Esophagus squamous epithelium (tissue), 5 donors: ENCODE measurements at regions not wholly inside any gene's neighbourhood (a gene's known extent, or its start where the extent isn't known, plus 50 kb on each side); places are given as distances from the start of the nearest gene placed in this dataset.

Experiments used
- DNase-seq: peaks from one replicate; lab custom pipeline; 2025; lab: John Stamatoyannopoulos, UW
- H3K27ac ChIP-seq, 4 donors: fragments of 200-600 bp; sonication (generic); one replicate each; pipeline ENCODE4 v1.5.1; 2016 to 2019; ENCODE audit warnings: mild to moderate bottlenecking in 1 of 4
- H3K27me3 ChIP-seq, 4 donors: fragments of 200-600 bp; sonication (generic); 1 replicate in 3 of 4; 2 replicates in 1 of 4; pipeline versions ENCODE4 v1.5.1 to v1.6.0; 2017 to 2021; ENCODE audit warnings: antibody characterized with exemption in 1 of 4
- H3K36me3 ChIP-seq, 3 donors: fragments of 200-600 bp; sonication (generic); one replicate each; pipeline ENCODE4 v1.5.1; 2016 to 2019
- H3K4me1 ChIP-seq, 3 donors: fragments of 200-600 bp; sonication (generic); one replicate each; pipeline ENCODE4 v1.5.1; 2017 to 2019
- H3K4me3 ChIP-seq, 4 donors: fragments of 200-600 bp; sonication (generic); 1 replicate in 3 of 4; 2 replicates in 1 of 4; pipeline ENCODE4 v1.5.1; 2016 to 2019; ENCODE audit warnings: mild to moderate bottlenecking in 2 of 4, moderate library complexity in 1 of 4
- H3K9me3 ChIP-seq, 3 donors: fragments of 200-600 bp; sonication (generic); one replicate each; pipeline ENCODE4 v1.5.1; 2016 to 2019
- POLR2A ChIP-seq, 4 donors: fragments of 450-650 bp; IDR thresholded peaks; one replicate each; pipeline ENCODE4 v1.6.1; 2017; ENCODE audit warnings: antibody characterized with exemption in 4 of 4, mild to moderate bottlenecking in 4 of 4, moderate library complexity in 3 of 4
- WGBS, 2 donors: methylation state at CpG; one replicate each; pipeline ENCODE4 v1.1.5; 2018; 5-methylcytosine and 5-hydroxymethylcytosine counted together
- intact Hi-C: fragments of 100-400 bp; cut with DNase I; formaldehyde crosslinking; loops from one replicate; pipeline ENCODE4 v1.15.0; 2022
- TF ChIP-seq, protein P1 (sequence below), 6 experiments: fragments of 450-650 bp in 4 of 6; fragments of 200-600 bp in 2 of 6; sonication (generic) in 2 of 6; IDR thresholded peaks; one replicate each; pipeline ENCODE4 v1.5.1; 2016 to 2019; ENCODE audit warnings: antibody characterized with exemption in 6 of 6, mild to moderate bottlenecking in 4 of 6, moderate library complexity in 4 of 6
- donor health status: DM: yes; HTN: yes; CAD: no.

DNA sequence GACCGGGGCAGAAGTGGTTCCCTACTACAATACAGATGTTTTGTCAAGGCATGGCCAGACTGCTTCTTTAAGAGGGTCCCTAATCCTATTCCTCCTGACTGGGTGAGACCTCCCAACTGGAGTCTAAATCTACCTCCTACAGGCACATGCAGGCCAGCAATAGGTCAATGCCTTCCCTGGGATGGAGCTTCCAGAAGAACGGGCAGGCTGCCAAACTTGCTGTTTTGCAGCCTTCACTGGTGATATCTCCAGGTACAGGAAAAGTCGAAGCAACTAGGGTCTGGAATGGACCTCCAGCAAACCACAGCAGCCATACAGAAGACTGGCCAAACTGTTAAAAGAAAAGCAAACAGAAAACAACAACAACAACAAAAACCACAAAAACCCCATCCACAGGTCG is 678.4 kb upstream of the DIAPH2 start:
- no peaks in the 10 kb centered on the region for H3K9me3 ChIP-seq
- H3K27me3 ChIP-seq, result no peaks in the 10 kb centered on the region
- no peak overlapping the region for H3K27ac ChIP-seq
- TF ChIP-seq, protein P1, sequence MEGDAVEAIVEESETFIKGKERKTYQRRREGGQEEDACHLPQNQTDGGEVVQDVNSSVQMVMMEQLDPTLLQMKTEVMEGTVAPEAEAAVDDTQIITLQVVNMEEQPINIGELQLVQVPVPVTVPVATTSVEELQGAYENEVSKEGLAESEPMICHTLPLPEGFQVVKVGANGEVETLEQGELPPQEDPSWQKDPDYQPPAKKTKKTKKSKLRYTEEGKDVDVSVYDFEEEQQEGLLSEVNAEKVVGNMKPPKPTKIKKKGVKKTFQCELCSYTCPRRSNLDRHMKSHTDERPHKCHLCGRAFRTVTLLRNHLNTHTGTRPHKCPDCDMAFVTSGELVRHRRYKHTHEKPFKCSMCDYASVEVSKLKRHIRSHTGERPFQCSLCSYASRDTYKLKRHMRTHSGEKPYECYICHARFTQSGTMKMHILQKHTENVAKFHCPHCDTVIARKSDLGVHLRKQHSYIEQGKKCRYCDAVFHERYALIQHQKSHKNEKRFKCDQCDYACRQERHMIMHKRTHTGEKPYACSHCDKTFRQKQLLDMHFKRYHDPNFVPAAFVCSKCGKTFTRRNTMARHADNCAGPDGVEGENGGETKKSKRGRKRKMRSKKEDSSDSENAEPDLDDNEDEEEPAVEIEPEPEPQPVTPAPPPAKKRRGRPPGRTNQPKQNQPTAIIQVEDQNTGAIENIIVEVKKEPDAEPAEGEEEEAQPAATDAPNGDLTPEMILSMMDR (IDR thresholded peaks at IDR 0.05), result no peak
- no peak for TF ChIP-seq POLR2A (IDR thresholded peaks at IDR 0.05)
- WGBS, 2 donors, result 67 to 70% methylated on average over 3 of the region's 4 CpGs
- intact Hi-C loops, result no loop called here
- no peaks in the 10 kb centered on the region for H3K4me1 ChIP-seq
- no peak for DNase-seq
- H3K36me3 ChIP-seq, result no peaks in the 10 kb centered on the region
- H3K4me3 ChIP-seq, result no peak overlapping the region

DNA sequence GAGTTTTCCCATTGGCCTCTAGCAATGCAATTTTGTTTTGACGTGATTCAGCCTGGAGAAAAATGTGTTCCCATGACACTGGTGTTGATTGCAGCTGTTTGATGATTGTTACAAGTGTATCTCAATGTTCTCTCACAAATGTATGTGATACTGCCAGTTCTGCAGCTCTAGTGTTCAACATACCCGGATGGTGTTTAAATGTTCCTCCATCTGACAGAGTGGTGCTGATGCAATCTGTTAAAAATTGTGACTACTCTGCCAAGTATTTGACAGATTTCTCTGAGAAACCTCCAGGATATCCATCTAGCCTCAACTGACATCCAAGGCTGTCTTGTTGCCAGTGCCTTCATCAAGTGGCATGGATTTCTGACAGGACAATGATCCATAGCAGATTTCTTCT is 657.2 kb upstream of the DIAPH2 start:
- 19 to 41% methylated on average over 2 of the region's 2 CpGs for WGBS, 2 donors
- H3K4me3 ChIP-seq, result no peak overlapping the region
- peaks cover 0 to 7% (median 0%) of the 10 kb centered on the region in 3 donors for H3K9me3 ChIP-seq
- intact Hi-C loops, result no loop called here
- no peaks in the 10 kb centered on the region for H3K27me3 ChIP-seq
- no peak for TF ChIP-seq POLR2A (IDR thresholded peaks at IDR 0.05)
- TF ChIP-seq, protein P1 (IDR thresholded peaks at IDR 0.05), result no peak
- no peaks in the 10 kb centered on the region for H3K4me1 ChIP-seq
- H3K27ac ChIP-seq, result peak overlapping the region in 2 of 4 donors; percentile 28 to 36
- no peak for DNase-seq
- no peaks in the 10 kb centered on the region for H3K36me3 ChIP-seq

DNA sequence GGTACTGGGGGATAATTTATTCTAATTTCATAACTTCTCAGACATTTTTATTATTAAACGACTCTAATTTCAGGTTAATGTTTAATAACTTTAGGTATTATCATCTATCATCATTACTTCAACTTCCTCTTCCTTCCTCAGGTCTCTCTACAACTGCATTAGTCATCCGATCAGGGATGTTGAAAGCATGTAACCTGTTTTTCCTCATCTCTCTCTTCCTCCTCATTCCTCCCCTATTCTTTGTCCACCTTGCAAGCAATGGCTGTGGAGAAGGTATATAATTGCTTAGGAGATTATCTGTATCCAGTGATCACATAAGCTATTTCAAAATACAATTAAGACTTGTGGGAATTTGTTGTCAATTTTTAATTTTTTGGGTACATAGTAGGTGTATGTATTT is 632.6 kb upstream of the DIAPH2 start:
- no peak for DNase-seq
- intact Hi-C loops, result no loop called here
- Histone ChIP-seq H3K27ac (no peak overlapping the region), H3K27me3 (no peaks in the 10 kb centered on the region), H3K4me1 (no peaks in the 10 kb centered on the region), H3K4me3 (no peak overlapping the region), H3K9me3 (no peaks in the 10 kb centered on the region), H3K36me3 (no peaks in the 10 kb centered on the region)
- no peak for TF ChIP-seq POLR2A (IDR thresholded peaks at IDR 0.05)
- TF ChIP-seq, protein P1 (IDR thresholded peaks at IDR 0.05), result no peak
- 46 to 66% methylated on average over 2 of the region's 2 CpGs for WGBS, 2 donors

DNA sequence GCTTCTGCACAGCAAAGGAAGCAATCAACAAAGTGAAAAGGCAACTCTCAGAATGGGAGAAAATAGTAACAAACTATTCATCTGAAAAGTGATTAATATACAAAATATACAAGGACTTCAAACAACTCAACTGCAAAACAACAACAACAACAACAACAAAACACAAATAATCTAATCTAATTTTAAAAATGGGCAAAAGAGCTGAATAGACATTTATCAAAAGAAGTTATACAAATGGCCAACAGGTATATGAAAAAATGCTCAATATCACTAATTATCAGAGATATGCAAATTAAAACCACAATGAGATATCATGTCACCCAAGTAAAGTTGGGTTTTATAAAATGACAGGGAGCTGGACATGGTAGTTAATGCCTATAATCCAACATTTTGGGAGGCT is 602.8 kb upstream of the DIAPH2 start:
- intact Hi-C loops, result no loop called here
- TF ChIP-seq POLR2A (IDR thresholded peaks at IDR 0.05), result no peak
- TF ChIP-seq, protein P1 (IDR thresholded peaks at IDR 0.05), result no peak
- no peaks in the 10 kb centered on the region for H3K4me1 ChIP-seq

DNA sequence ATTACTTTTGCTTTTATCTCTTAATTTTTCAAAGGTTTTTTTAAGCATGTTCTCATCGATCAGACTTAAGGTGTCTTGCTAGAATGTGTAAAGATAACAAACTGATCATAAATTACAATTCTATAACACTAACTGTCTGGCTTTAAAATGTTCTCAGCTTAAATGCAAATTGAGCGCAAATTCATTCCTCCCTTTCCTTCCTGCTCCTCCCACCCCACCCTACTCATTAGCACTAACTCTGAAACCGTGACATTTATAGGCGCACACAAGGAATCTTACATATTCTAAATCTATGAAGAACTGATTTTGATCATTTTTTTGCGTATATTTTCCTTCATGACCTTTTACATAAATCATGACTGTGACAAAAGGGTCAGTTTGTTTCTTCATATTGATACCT is 590.0 kb upstream of the DIAPH2 start:
- Histone ChIP-seq H3K27ac (no peak overlapping the region), H3K9me3 (no peaks in the 10 kb centered on the region), H3K36me3 (no peaks in the 10 kb centered on the region), H3K27me3 (no peaks in the 10 kb centered on the region), H3K4me3 (no peak overlapping the region), H3K4me1 (no peaks in the 10 kb centered on the region)
- WGBS, 2 donors, result 64 to 82% methylated on average over 5 of the region's 5 CpGs
- no peak for DNase-seq
- intact Hi-C loops, result no loop called here
- no peak for TF ChIP-seq POLR2A (IDR thresholded peaks at IDR 0.05)
- TF ChIP-seq, protein P1 (IDR thresholded peaks at IDR 0.05), result no peak

More for the DNA sequence above, 602.8 kb upstream of the DIAPH2 start:
- Histone ChIP-seq H3K9me3 (no peaks in the 10 kb centered on the region), H3K4me3 (no peak overlapping the region), H3K36me3 (no peaks in the 10 kb centered on the region), H3K27me3 (no peaks in the 10 kb centered on the region), H3K27ac (no peak overlapping the region)
- DNase-seq, result no peak
